SH-SY5Y (cell line): ENCODE measurements at regions not wholly inside any gene's neighbourhood (a gene's known extent, or its start where the extent isn't known, plus 50 kb on each side); places are given as distances from the start of the nearest gene placed in this dataset.

Experiments
- GATA2 ChIP-seq: IDR thresholded peaks from 2 replicates; pipeline ENCODE4 v1.6.1; 2011; ENCODE audit warnings: mild to moderate bottlenecking, low read depth, low read length
- GATA3 ChIP-seq: IDR thresholded peaks from 2 replicates; pipeline ENCODE4 v1.6.1; 2011; ENCODE audit warnings: low read depth, mild to moderate bottlenecking, low read length, moderate library complexity

GRCh38 chr20:5413394-5413793 lies 96.6 kb upstream of the PROKR2 start:
- TF ChIP-seq GATA3, result no peak
- TF ChIP-seq GATA2, result no peak

DNA sequence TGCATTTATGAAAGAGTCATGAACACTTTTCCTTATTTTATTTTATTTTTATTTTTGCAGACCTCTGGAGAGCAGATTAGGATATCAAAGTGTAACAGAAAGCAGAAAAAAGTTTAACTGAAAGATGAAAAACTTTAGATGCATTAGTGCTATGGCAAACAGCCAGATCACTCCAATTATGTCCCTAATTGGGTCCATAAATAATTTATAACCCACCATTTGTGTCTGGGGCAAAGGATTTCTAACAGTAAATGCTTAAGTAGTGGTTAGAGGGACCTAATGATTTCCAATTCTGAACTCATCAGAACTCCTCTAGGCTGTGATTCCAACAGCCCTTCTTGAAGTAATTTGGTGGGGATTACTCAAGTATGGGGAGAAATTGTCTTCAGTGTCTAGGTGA lies 93.7 kb upstream of the PROKR2 start:
- TF ChIP-seq GATA3 (no peak), GATA2 (no peak)

- TF ChIP-seq GATA2 (no peak), GATA3 (no peak)
Observed at GRCh38 chr20:5402903-5403531, 86.3 kb upstream of the PROKR2 start.

GRCh38 chr20:5401277-5401875 lies 84.6 kb upstream of the PROKR2 start:
- TF ChIP-seq GATA3 (peak; percentile 46; the same call in 1 of the 2 replicates), GATA2 (peak; percentile 61; the same call in 1 of the 2 replicates)

DNA sequence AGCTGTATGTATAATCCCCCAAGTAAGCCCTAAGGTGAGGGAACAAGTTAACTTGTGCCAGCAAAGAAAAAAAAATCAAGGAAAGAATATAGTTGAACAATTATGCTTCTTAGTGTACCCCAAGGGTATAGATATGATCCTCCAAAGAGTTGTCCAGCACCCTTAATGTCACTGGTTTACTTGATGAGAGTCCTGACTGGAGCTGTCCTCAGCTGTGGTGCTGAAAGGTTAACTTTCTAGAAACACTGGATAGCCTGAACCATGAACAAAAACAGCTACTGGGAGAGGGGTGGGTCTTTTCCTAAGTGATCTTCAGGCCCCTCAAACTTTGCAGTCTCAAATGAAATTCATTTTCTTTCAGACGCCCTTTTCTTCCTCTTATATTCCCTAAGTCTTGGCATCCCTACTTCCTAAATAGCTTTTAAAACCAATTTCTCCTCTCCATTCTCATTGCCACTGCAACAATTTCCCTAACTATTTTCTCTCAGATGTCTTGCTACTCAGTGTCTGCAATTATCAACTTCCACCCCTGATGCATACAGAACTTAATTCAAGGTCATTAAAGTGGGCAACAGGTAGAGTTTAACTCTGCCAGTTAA lies 83.5 kb upstream of the PROKR2 start:
- no peak for TF ChIP-seq GATA3

DNA sequence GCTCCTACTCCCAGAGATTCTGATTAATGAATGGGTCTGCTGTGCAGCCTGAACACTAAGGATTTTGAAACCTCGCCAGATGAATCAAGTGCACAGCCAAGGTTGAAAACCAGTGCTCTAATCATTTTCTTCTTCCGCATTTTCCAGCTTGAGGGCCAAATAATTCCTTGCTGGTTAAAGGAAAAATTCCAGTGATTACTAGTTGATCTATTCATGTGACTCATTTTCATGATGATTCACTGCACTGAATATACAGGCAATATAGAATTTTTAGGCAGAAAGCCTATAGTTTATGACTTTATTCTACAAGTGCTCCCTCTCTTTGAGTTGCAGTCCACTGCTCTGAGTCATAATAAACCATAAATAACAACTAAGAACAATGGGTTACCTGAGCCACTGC lies 80.6 kb upstream of the PROKR2 start:
- TF ChIP-seq GATA3 (no peak), GATA2 (no peak)

DNA sequence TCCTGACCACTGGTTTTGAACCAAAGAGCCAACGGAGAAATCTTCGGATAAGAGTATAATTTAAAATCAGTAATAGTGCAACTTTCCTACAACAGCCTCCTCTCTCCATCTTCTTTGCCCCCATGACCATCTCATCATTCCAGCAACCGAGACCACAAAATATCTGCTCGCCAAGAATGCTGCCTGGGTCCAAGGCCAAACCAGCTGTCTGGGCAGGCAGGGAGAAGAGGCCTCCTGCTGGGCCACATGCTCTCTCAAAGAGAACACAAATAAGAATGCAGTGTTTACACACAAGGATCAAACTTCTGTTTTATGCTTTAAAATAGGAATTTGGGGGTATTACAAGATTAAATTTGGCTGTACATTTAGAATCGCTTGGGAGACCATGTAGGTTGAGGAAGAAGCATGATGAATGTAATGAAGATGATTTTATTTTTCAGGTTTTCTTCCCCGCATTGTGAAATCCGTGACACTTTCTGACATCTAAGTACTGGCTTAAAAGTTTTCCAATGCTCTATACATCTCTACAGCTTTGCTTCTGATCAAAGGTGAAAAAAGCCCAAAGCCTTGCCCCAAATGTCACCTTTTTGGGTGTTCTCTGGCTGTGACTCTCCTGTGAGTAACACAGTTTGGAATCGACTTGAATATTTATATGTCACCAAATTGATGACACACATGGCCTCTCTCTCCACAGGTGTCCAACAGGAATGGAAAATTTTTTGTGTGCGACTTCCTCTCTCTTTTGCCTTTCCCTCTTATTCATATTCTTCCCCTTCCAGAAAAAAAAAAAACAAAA lies 79.4 kb upstream of the PROKR2 start:
- TF ChIP-seq GATA3 (no peak), GATA2 (no peak)

DNA sequence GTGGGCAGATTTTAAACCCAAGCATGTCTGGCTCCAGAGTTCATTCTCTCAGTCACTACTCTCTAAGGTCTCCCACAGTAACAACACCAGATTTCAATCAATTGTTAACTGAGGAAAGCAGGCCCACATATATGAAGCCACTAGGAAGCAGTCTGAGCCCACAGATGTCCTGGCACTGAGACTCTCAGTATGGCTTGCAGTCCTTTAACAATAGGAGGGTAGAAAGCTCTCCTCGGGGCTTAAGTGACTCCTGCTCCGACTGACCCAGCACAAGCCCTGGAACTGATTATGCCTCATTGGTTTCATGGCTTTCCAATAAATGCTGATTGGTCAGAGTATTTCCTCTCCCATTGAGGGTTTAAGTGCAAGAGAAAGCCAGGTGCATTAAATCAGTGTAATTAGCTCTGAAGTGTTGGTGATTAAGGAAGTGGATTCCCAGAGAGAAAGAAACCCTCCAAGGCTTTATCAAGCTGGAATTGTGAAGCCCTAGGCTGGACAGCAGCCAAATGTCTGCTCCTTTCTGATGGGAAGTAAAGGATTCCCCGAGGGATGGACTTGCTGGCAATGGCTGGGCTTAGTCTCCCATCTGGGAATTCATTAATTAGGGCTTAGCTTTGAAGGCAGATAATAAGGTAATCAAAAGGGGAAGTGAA lies 76.6 kb upstream of the PROKR2 start:
- TF ChIP-seq GATA3 (no peak), GATA2 (no peak)

GRCh38 chr20:5390720-5391119 lies 74.0 kb upstream of the PROKR2 start:
- TF ChIP-seq GATA3, result no peak
- TF ChIP-seq GATA2, result peak; percentile 41; the same call in 1 of the 2 replicates

DNA sequence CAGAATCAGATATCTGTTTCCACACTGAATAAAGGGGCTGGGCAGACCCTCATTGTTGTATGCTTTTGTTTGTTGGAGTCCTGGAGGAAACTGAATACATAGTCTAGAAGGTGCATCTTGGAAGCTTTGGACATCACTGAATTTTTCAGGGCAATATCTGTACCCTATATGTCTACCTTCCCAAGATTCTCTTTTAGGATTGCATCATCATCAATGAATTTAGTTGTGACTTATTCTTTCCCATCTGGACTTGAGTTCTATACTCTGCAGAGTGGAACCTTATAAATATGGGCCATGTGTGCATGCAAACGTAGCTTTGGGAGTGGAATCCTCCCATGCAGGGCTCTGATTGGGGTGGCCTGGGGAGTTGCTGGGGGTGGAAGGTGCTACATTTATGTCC lies 60.7 kb upstream of the PROKR2 start:
- TF ChIP-seq GATA2 (no peak), GATA3 (no peak)

DNA sequence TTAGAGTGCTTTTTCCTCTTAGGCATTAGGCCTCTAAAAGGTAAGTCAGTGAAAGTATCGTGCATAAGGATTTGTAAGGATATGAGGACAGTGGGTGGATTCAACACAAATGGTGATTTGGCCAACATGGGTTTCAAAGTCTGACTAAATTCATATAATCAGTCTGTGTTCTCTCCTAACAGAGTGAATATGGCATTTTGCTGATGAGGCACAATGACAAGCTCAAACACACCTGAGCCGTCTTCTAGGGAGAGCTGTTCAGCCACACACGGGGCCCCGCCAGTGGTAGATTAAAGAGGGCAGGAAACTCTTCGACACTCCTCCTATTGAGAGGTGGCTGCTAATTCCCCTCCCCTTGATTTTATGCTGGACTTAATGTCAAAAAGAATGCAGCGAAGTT lies 59.5 kb upstream of the PROKR2 start:
- no peak for TF ChIP-seq GATA2
- no peak for TF ChIP-seq GATA3

DNA sequence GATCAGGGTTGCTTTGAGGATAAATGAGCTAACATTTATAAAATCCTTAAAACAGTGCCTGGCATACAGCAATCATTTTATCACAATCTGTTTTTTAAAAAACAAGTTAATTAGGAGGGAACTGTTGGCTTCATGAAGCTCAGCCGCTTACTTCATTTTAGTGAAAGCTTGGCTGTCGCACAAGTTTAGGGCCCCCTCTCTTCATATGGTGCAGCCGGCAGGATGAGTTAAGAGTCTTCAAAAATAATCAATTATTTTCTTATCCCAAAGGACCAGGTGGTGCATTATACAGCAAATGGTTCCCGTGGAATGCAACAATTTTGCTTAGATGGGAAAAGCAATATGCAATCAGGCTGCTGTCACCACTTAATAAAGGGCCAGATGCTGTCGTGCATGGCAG lies 57.4 kb upstream of the PROKR2 start:
- TF ChIP-seq GATA2, result no peak
- no peak for TF ChIP-seq GATA3

- TF ChIP-seq GATA3 (no peak), GATA2 (no peak)
Observed at GRCh38 chr20:5372371-5372770, 55.6 kb upstream of the PROKR2 start.

- TF ChIP-seq GATA3, result no peak
- no peak for TF ChIP-seq GATA2
Observed at GRCh38 chr20:5369629-5370028, 52.9 kb upstream of the PROKR2 start.
